GM19455 (cell line): ENCODE measurements at regions not wholly inside any gene's neighbourhood (a gene's known extent, or its start where the extent isn't known, plus 50 kb on each side); places are given as distances from the start of the nearest gene placed in this dataset.
"Not testable (repeated sequence)": the region's sequence is repeated elsewhere in the genome, so short reads cannot be mapped to it uniquely, and the experiment has no call there.

Experiments used
- ATAC-seq: cut with Tn5 transposase; IDR thresholded peaks from one replicate; pipeline ENCODE4 v1.9.1; 2021; ENCODE audit not compliant: unreplicated experiment

GRCh38 chr5:39933061-39933460 is 508.3 kb upstream of the DAB2 start:
- no peak for ATAC-seq

GRCh38 chr5:39928709-39929108 is 503.9 kb upstream of the DAB2 start:
- no peak for ATAC-seq

- ATAC-seq: no peak
These were observed 495.1 kb upstream of the DAB2 start for GRCh38 chr5:39919876-39920275.

GRCh38 chr5:39912906-39913305 is 488.1 kb upstream of the DAB2 start:
- ATAC-seq: no peak

GRCh38 chr5:39907267-39907951 is 482.6 kb upstream of the DAB2 start:
- not testable (repeated sequence) for ATAC-seq

- no peak for ATAC-seq
These were observed 481.4 kb upstream of the DAB2 start for GRCh38 chr5:39906146-39906545.

- no peak for ATAC-seq
These were observed 480.6 kb upstream of the DAB2 start for GRCh38 chr5:39905356-39905755.

GRCh38 chr5:39902626-39903025 is 477.8 kb upstream of the DAB2 start:
- no peak for ATAC-seq

GRCh38 chr5:39898731-39899130 is 474.0 kb upstream of the DAB2 start:
- ATAC-seq: no peak

GRCh38 chr5:39896706-39897105 is 471.9 kb upstream of the DAB2 start:
- ATAC-seq: no peak

- no peak for ATAC-seq
These were observed 471.3 kb upstream of the DAB2 start for GRCh38 chr5:39896104-39896503.

- ATAC-seq: no peak
These were observed 467.9 kb upstream of the DAB2 start for GRCh38 chr5:39892708-39893107.

- ATAC-seq: no peak
These were observed 466.6 kb upstream of the DAB2 start for GRCh38 chr5:39891376-39891775.

GRCh38 chr5:39880985-39881384 is 456.2 kb upstream of the DAB2 start:
- no peak for ATAC-seq

GRCh38 chr5:39877479-39877878 is 452.7 kb upstream of the DAB2 start:
- ATAC-seq: no peak

- ATAC-seq: no peak
These were observed 451.4 kb upstream of the DAB2 start for GRCh38 chr5:39876146-39876545.

GRCh38 chr5:39870137-39870536 is 445.4 kb upstream of the DAB2 start:
- ATAC-seq: no peak

GRCh38 chr5:39869396-39869795 is 444.6 kb upstream of the DAB2 start:
- no peak for ATAC-seq

- ATAC-seq: no peak
These were observed 443.1 kb upstream of the DAB2 start for GRCh38 chr5:39867923-39868322.

- no peak for ATAC-seq
These were observed 439.3 kb upstream of the DAB2 start for GRCh38 chr5:39863926-39864552.

- no peak for ATAC-seq
These were observed 432.3 kb upstream of the DAB2 start for GRCh38 chr5:39857041-39857440.

GRCh38 chr5:39854771-39855410 is 430.1 kb upstream of the DAB2 start:
- ATAC-seq: no peak
